ENCODE measurements at regions not wholly inside any gene's neighbourhood (a gene's known extent, or its start where the extent isn't known, plus 50 kb on each side); places are given as distances from the start of the nearest gene placed in this dataset.

DNA sequence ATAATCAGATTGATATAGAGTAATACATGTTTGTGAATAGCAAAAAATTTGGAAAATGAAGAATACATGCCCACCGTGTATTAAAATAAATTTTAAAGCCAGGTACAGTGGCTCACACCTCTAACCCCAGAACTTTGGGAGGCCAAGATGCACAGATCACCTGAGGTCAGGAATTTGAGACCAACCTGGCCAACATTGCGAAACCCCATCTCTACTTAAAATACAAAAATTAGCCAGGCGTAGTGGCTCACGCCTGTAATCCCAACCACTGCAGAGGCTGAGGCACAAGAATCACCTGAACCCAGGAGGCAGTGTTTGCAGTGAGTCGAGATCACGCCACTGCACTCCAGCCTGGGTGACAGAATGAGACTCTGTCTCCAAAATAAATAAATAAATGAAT is 266.3 kb downstream of the SI start:
- TF ChIP-seq, protein P1, sequence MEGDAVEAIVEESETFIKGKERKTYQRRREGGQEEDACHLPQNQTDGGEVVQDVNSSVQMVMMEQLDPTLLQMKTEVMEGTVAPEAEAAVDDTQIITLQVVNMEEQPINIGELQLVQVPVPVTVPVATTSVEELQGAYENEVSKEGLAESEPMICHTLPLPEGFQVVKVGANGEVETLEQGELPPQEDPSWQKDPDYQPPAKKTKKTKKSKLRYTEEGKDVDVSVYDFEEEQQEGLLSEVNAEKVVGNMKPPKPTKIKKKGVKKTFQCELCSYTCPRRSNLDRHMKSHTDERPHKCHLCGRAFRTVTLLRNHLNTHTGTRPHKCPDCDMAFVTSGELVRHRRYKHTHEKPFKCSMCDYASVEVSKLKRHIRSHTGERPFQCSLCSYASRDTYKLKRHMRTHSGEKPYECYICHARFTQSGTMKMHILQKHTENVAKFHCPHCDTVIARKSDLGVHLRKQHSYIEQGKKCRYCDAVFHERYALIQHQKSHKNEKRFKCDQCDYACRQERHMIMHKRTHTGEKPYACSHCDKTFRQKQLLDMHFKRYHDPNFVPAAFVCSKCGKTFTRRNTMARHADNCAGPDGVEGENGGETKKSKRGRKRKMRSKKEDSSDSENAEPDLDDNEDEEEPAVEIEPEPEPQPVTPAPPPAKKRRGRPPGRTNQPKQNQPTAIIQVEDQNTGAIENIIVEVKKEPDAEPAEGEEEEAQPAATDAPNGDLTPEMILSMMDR (IDR thresholded peaks at IDR 0.05): no peak
- TF ChIP-seq POLR2A (IDR thresholded peaks at IDR 0.05): no peak
